Midbrain (tissue), 1 donor: ENCODE measurements at regions not wholly inside any gene's neighbourhood (a gene's known extent, or its start where the extent isn't known, plus 50 kb on each side); places are given as distances from the start of the nearest gene placed in this dataset.
"Not testable (repeated sequence)": the region's sequence is repeated elsewhere in the genome, so short reads cannot be mapped to it uniquely, and the experiment has no call there.

Source experiments
- DNase-seq: peaks from one replicate; lab custom pipeline; 2025; lab: John Stamatoyannopoulos, UW

DNA sequence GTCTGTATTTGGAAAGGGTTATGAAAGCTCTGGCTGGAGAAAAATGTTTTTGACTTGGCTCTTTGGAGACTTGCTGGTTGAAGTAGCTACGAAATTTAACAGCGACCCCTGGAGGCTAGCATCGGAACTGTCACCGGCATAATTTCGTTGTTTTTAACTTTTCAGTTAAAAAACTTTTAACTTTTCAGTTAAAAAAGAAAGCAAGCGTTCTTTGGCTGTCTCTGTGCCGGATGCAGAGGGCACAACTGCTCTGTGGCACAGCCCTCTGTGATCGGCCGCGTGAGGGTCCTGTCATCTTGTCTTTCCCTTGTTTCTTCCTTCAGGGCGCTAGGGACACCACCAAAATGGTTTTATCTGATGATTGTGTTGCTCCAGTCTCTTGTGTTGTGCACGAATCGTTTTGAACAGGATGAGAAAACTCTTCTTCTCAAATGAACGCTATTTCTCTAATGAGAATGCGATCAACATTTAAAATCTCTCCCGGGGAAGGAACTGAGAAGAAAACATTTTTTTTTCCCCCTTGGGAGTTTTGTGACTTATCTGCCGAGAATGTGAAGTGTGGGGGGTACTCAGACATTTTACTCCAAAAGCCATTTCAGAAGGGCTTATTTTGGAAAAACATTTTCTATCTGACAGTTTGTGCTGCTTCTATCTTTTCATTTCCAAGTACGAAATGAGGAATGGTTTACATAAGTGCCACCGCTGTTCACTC, 57.1 kb downstream of the ADCYAP1 start:
- peak; percentile 24 for DNase-seq

DNA sequence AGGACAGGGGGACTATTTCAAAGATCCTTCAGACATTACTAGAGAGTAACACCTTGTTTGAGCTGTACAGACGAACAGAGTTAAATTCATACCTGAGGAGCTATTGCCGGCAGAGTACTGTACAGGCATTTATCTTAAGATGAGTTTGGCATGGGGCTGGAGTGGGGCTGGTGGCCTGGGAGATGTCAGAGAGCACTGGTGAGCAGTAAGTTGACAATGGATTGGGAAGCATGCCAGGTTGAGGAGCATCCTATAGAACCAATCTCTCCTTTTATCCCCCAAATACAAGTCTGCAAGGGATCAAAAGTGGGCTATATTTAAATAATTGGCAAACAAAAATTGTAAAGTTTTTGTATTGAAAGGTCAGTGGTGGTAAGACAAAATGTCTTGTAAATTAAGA, 58.6 kb downstream of the ADCYAP1 start:
- DNase-seq, result no peak

DNA sequence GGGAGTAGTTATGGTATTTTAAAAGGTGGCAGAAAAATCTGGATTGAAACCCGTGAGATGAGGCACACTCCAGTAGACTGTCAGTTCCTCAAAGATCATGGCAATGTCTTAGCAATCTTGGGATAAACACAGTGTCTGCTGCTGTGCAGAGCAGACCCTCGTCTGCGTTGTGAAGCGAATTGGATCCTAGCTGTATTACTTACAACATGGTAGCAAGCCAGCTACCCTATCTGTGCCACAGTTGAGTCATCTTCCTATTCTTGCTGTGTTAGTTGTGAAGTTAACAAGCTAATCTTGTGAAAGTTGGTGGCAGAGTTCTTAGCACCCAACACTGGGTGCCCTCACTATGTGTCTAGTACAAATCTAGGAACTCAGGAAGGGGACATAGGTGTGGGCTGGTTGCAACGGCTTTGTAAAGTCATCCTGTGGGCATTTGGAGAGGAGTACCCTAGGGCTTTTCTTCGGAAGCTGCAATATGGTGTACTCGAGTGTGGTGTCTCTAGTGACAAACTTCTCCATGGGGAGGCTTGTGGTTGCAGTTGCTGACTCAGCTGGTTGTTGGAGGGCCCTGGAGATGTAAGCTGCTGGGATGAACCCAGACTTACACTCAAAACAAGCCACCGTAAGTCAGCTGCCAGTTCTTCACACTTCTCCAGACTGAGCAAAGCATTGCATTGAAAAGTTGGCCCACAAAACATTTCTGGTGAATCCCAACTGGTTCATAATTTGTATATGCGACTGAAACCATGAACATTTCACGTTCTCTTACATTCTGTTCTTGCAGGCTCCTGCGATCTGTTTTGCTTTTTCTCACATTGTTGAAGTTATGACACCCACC, 61.5 kb downstream of the ADCYAP1 start:
- no peak for DNase-seq

- no peak for DNase-seq
Observed at GRCh38 chr18:966759-967576, 62.3 kb downstream of the ADCYAP1 start.

DNA sequence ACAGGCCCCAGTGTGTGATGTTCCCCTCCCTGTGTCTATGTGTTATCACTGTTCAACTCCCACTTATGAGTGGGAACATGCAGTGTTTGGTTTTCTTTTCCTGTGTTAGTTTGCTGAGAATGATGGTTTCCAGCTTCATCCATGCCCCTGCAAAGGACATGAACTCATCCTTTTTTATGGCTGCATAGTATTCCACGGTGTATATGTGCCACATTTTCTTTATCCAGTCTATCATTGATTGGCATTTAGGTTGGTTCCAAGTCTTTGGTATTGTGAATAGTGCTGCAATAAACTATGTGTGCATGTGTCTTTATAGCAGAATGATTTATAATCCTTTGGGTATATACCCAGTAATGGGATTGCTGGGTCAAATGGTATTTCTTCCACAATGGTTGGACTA, 64.2 kb downstream of the ADCYAP1 start:
- DNase-seq, result not testable (repeated sequence)

GRCh38 chr18:969311-969710, 64.6 kb downstream of the ADCYAP1 start:
- not testable (repeated sequence) for DNase-seq

GRCh38 chr18:974606-975005, 69.9 kb downstream of the ADCYAP1 start:
- not testable (repeated sequence) for DNase-seq

DNA sequence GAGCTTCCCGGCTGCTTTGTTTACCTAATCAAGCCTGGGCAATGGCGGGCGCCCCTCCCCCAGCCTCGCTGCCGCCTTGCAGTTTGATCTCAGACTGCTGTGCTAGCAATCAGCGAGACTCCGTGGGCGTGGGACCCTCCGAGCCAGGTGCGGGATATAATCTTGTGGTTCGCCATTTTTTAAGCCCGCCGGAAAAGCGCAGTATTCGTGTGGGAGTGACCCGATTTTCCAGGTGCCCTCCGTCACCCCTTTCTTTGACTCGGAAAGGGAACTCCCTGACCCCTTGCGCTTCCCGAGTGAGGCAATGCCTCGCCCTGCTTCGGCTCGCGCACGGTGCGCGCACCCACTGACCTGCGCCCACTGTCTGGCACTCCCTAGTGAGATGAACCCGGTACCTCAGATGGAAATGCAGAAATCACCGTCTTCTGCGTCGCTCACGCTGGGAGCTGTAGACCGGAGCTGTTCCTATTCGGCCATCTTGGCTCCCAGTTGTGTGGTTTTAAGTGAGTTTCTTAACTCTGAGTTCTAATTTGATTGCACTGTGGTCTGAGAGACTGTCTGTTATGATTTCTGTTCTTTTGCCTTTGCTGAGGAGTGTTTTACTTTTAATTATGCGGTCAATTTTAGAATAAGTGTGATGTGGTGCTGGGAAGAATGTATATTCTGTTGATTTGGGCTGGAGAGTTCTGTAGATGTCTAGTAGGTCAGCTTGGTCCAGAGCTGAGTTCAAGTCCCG, 71.9 kb downstream of the ADCYAP1 start:
- not testable (repeated sequence) for DNase-seq

DNA sequence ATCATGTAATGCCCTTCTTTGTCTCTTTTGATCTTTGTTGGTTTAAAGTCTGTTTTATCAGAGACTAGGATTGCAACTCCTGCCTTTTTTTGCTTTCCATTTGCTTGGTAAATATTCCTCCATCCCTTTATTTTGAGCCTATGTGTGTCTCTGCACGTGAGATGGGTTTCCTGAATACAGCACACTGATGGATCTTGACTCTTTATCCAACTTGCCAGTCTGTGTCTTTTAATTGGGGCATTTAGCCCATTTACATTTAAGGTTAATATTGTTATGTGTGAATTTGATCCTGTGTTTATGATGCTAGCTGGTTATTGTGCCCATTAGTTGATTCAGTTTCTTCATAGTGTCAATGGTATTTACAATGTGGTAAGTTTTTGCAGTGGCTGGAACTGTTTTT, 72.7 kb downstream of the ADCYAP1 start:
- not testable (repeated sequence) for DNase-seq

DNA sequence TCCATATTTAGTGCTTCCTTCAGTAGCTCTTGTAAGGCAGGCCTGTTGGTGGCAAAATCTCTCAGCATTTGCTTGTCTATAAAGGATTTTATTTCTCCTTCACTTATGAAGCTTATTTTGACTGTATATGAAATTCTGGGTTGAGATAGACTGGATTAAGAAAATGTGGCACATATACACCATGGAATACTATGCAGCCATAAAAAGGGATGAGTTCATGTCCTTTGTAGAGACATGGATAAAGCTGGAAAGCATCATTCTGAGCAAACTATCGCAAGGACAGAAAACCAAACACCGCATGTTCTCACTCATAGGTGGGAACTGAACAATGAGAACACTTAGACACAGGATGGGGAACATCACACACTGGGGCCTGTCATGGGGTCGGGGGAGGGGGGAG, 73.1 kb downstream of the ADCYAP1 start:
- DNase-seq, result not testable (repeated sequence)

DNA sequence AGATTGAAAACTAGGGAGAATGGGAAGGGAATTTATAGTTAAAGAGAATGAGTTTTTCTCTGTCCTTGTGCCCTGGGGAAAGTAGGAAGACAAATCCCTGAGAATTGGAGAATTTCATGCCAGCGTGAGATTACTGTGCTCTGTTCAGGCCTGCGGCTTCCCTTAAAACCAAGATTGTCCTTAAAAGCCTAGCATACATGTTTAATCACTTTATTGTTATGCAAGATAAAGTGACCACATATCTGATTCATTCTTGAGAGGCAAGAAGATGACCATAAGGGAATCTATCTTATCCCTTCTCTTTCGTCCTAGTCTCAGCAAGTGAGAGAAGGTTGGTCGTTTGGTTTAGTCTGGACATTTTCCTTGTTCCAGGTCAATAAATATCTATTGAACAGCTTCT, 75.9 kb downstream of the ADCYAP1 start:
- DNase-seq, result no peak

GRCh38 chr18:984004-984403, 79.3 kb downstream of the ADCYAP1 start:
- DNase-seq, result no peak

- no peak for DNase-seq
Observed at GRCh38 chr18:985212-985661, 80.6 kb downstream of the ADCYAP1 start.

DNA sequence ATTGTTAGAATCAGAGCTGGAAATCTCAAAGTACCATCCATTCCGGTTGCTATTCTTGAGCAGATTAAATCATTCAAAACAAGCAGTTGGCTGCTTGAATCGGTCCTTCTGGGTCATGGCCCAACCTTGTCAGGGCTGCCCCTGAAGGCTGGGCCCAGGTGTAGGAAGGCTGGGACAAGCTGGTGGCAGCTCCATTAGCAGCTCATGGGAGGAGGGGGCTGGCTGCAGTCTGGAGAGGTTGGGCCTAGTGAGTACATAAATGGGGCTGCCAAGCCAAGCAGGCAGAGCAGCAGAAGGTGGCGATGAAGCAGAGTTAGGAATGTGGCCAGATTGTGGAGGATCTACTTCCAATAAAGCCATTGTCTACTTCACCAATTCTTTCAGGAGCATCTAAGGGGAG, 81.4 kb downstream of the ADCYAP1 start:
- no peak for DNase-seq

DNA sequence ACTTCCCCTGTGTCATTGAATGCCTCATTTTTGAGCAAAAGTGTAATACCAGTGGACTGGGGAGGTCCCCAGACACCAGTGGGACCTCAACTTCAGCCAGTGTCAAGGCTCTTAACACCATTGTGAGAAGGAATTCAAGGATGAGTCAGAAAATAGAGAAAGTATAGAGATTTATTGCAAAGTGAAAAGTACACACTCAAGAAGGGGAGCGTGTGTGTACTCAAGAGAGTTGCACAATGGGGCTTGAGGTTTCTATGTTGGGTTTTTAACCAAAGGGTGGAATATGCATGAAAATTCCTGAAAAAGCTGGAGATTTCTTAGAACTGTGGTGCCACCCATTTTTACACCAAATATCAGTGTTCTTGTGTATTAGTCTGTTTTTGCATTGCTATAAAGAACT, 81.9 kb downstream of the ADCYAP1 start:
- DNase-seq, result no peak

GRCh38 chr18:987325-988186, 82.9 kb downstream of the ADCYAP1 start:
- no peak for DNase-seq

DNA sequence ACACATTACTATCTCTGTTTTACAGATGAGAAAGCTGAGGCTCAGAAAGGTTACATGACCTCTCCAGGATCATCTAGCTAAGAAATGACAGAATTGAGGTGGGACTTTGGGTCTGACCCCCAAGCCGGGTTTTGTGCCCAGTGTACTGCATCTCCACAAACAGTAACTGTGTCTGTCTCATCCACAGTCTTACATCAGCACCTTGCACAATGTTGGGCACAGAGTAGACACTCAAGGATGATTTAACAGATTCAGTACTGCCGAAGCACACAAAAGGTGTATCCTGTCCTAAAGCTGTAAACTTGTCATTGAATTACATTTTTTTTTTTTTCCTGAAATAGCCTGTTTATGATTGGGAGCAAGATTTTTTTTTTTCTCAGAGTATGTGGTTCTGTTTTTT, 84.8 kb downstream of the ADCYAP1 start:
- no peak for DNase-seq

DNA sequence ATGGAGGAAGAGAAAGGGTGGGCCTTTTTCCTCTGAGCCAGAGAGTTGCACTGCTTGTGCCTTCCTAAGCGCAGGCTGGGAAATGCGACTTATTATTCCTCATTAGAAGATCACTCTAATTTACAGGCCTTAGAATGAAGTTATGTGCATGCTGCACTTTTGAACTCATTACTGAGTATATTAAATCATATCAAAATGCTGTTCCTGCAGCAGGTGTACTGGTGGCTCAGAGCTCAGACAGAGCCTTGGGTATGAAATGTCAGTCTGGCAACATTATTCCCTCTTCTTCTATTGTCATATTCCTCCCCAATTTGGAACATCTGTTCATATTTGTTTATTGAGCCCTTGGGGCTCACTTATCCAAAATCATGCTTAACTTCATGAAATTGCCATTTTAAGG, 85.5 kb downstream of the ADCYAP1 start:
- no peak for DNase-seq

DNA sequence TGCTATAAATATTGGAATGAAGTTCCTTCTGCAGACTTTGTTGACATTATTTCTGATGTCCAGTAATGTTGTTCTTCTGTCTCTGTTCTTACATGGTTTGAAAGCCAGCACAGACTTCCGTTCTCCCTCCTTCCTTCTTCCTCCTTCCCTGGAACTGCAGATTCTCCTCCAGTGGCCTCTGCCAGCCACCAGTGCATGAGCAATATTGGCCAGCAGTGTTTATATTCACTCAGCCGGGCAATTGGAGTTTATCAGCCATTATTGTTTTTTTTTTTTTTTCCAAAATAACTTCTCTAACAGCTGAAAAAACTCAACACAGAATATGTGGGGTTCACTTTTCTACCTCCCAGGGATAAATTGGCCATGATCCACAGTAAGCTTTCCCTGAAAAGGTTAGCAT, 86.8 kb downstream of the ADCYAP1 start:
- no peak for DNase-seq

- DNase-seq, result no peak
Observed at GRCh38 chr18:993560-993959, 88.9 kb downstream of the ADCYAP1 start.

DNA sequence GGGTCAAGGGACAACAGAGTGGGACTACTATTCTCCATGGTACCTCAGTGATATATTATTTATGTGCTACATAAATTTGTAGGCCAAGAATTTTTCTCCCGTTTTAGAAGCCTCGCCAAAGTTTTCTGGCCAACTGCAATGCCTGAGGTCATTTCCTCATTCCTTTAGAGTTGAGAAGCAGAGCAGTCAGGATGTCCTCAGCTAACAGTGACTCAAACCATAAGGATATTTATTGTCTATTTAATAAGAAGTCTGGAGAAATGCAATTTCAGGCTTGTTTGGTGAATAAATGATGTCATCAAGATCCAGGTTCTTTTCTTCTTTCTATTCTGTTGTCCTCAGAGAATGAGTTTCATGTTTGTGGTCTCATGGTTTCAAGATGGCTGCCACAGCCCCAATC, 91.0 kb downstream of the ADCYAP1 start:
- no peak for DNase-seq
